Caco-2 (cell line): ENCODE measurements at regions not wholly inside any gene's neighbourhood (a gene's known extent, or its start where the extent isn't known, plus 50 kb on each side); places are given as distances from the start of the nearest gene placed in this dataset.

Experiments
- BruUV-seq: library from RNA; stranded (reverse); fragments of 400-500 nt; replicated peaks from 2 replicates; lab custom pipeline; 2021; lab: Mats Ljungman, UMichigan
- CTCF ChIA-PET: fragments of 300-600 bp; sonication (Branson Sonifier 250); formaldehyde crosslinking; loops from one replicate; lab custom pipeline; 2022; ENCODE audit warnings: antibody characterized with exemption; lab: Charles Lee
- POLR2A ChIA-PET: fragments of 300-600 bp; sonication (Branson Sonifier 250); formaldehyde crosslinking; loops from one replicate; lab custom pipeline; 2022; ENCODE audit warnings: antibody characterized with exemption; lab: Charles Lee
- DNase-seq, 2 experiments: peaks; one replicate each; pipeline versions ENCODE4 v3.0.0 to v3.0.0-alpha.2; 2020 to 2022
- H3K27me3 ChIP-seq: replicated peaks from 2 replicates; pipeline ENCODE4 v1.6.0; 2011; ENCODE audit warnings: low read length; ENCODE audit not compliant: control insufficient read depth, insufficient read depth
- H3K36me3 ChIP-seq: 2 replicates; pipeline ENCODE4 v1.5.1; 2011; ENCODE audit warnings: low read length; ENCODE audit not compliant: control insufficient read depth, insufficient read depth
- H3K4me1 ChIP-seq: fragments of 250-450 bp; sonication (Bioruptor Pico); 2 replicates; pipeline ENCODE4 v1.5.1; 2020; ENCODE audit warnings: mild to moderate bottlenecking
- H3K4me3 ChIP-seq: 2 replicates; pipeline ENCODE4 v1.5.1; 2011; ENCODE audit warnings: low read depth, mild to moderate bottlenecking, control low read depth, low read length
- H3K9me3 ChIP-seq: fragments of 250-450 bp; sonication (Bioruptor Pico); 2 replicates; pipeline ENCODE4 v1.5.1; 2020; ENCODE audit warnings: mild to moderate bottlenecking, moderate library complexity
- H3K27ac Mint-ChIP-seq: one replicate; pipeline ENCODE4 v1.8.0; 2022; ENCODE audit warnings: mixed read lengths; ENCODE audit not compliant: unreplicated experiment
- H3K27me3 Mint-ChIP-seq: one replicate; pipeline ENCODE4 v1.8.0; 2022; ENCODE audit warnings: mixed read lengths; ENCODE audit not compliant: insufficient read depth, unreplicated experiment
- H3K36me3 Mint-ChIP-seq: one replicate; pipeline ENCODE4 v1.8.0; 2022; ENCODE audit warnings: mild to moderate bottlenecking, mixed read lengths; ENCODE audit not compliant: insufficient read depth, unreplicated experiment
- H3K4me1 Mint-ChIP-seq: one replicate; pipeline ENCODE4 v1.8.0; 2022; ENCODE audit warnings: low read depth, mixed read lengths; ENCODE audit not compliant: unreplicated experiment
- H3K4me3 Mint-ChIP-seq: one replicate; pipeline ENCODE4 v1.8.0; 2022; ENCODE audit warnings: mild to moderate bottlenecking, moderate library complexity, mixed read lengths; ENCODE audit not compliant: unreplicated experiment
- H3K9me3 Mint-ChIP-seq: one replicate; pipeline ENCODE4 v1.8.0; 2022; ENCODE audit warnings: mixed read lengths; ENCODE audit not compliant: unreplicated experiment
- CTCF ChIP-seq, 2 experiments: fragments of 200-600 bp in 1 of 2; IDR thresholded peaks; 1 replicate in 1 of 2; 2 replicates in 1 of 2; pipeline versions ENCODE4 v1.5.1 to v1.8.0; 2011 to 2022; ENCODE audit warnings: antibody characterized with exemption in 1 of 2, control low read depth in 1 of 2, inconsistent platforms in 1 of 2, low read depth in 1 of 2, low read length in 1 of 2, mild to moderate bottlenecking in 1 of 2, moderate library complexity in 1 of 2; ENCODE audit not compliant: insufficient read depth in 1 of 2, severe bottlenecking in 1 of 2, unreplicated experiment in 1 of 2
- intact Hi-C: fragments of 100-400 bp; cut with micrococcal nuclease; formaldehyde crosslinking; loops from one replicate; pipeline ENCODE4 v1.10.0; 2022; ENCODE audit not compliant: unreplicated experiment

GRCh38 chr13:106390367-106390766 is 145.1 kb downstream of the EFNB2 start:
- H3K36me3 Mint-ChIP-seq: no peaks in the 10 kb centered on the region
- ChIA-PET CTCF (no interaction called here), POLR2A (no interaction called here)
- H3K9me3 Mint-ChIP-seq: no peaks in the 10 kb centered on the region
- H3K4me3 Mint-ChIP-seq: no peak overlapping the region
- DNase-seq: no peak
- intact Hi-C loops: no loop called here
- no peaks in the 10 kb centered on the region for H3K27me3 Mint-ChIP-seq
- Histone ChIP-seq H3K9me3 (no peaks in the 10 kb centered on the region), H3K36me3 (no peaks in the 10 kb centered on the region), H3K4me3 (no peak overlapping the region), H3K27me3 (no peaks in the 10 kb centered on the region), H3K4me1 (peaks cover 5% of the 10 kb centered on the region)
- no peak overlapping the region for H3K27ac Mint-ChIP-seq
- no peak for TF ChIP-seq CTCF (IDR thresholded peaks at IDR 0.05; ENCODE audit: insufficient read depth in 1 of 2, low read depth in 1 of 2, low read length in 1 of 2, severe bottlenecking in 1 of 2, unreplicated experiment in 1 of 2)
- BruUV-seq: no TSS peak
- H3K4me1 Mint-ChIP-seq: peaks cover 6% of the 10 kb centered on the region

- H3K4me1 Mint-ChIP-seq: peaks cover 13% of the 10 kb centered on the region
- H3K27me3 ChIP-seq: no peaks in the 10 kb centered on the region
- no peaks in the 10 kb centered on the region for H3K36me3 Mint-ChIP-seq
- H3K36me3 ChIP-seq: no peaks in the 10 kb centered on the region
- no TSS peak for BruUV-seq
- peaks cover 21% of the 10 kb centered on the region for H3K4me1 ChIP-seq
- no peak for TF ChIP-seq CTCF (IDR thresholded peaks at IDR 0.05; ENCODE audit: insufficient read depth in 1 of 2, low read depth in 1 of 2, low read length in 1 of 2, severe bottlenecking in 1 of 2, unreplicated experiment in 1 of 2)
- CTCF ChIA-PET: no interaction called here
- H3K4me3 Mint-ChIP-seq: no peak overlapping the region
- POLR2A ChIA-PET: no interaction called here
- no peak overlapping the region for H3K4me3 ChIP-seq
- H3K9me3 Mint-ChIP-seq: no peaks in the 10 kb centered on the region
- intact Hi-C loops: loop anchor here (10.0 kb wide), 1 partner anchor 571 kb away; no protein-coding TSS in a partner anchor
- no peaks in the 10 kb centered on the region for H3K27me3 Mint-ChIP-seq
- DNase-seq: no peak
- H3K27ac Mint-ChIP-seq: no peak overlapping the region
- no peaks in the 10 kb centered on the region for H3K9me3 ChIP-seq
Measured at GRCh38 chr13:106385654-106386053, 149.8 kb downstream of the EFNB2 start.

GRCh38 chr13:106384516-106384915 is 150.9 kb downstream of the EFNB2 start:
- no TSS peak for BruUV-seq
- no peaks in the 10 kb centered on the region for H3K27me3 Mint-ChIP-seq

More at GRCh38 chr13:106384516-106384915, 150.9 kb downstream of the EFNB2 start:
- ChIA-PET POLR2A (no interaction called here), CTCF (no interaction called here)
- Histone ChIP-seq H3K4me3 (no peak overlapping the region), H3K4me1 (peaks cover 28% of the 10 kb centered on the region), H3K27me3 (no peaks in the 10 kb centered on the region), H3K36me3 (no peaks in the 10 kb centered on the region), H3K9me3 (no peaks in the 10 kb centered on the region)
- Mint-ChIP-seq H3K27ac (no peak overlapping the region), H3K4me3 (no peak overlapping the region), H3K36me3 (no peaks in the 10 kb centered on the region), H3K4me1 (peaks cover 22% of the 10 kb centered on the region), H3K9me3 (no peaks in the 10 kb centered on the region)
- no peak for DNase-seq
- intact Hi-C loops: loop anchor here (5.0 to 10.0 kb wide), 2 partner anchors 282 to 570 kb away; no protein-coding TSS in a partner anchor
- TF ChIP-seq CTCF (IDR thresholded peaks at IDR 0.05; ENCODE audit: insufficient read depth in 1 of 2, low read depth in 1 of 2, low read length in 1 of 2, severe bottlenecking in 1 of 2, unreplicated experiment in 1 of 2): no peak
